GM12874 (cell line): ENCODE measurements at regions not wholly inside any gene's neighbourhood (a gene's known extent, or its start where the extent isn't known, plus 50 kb on each side); places are given as distances from the start of the nearest gene placed in this dataset.

Experiments
- CTCF ChIP-seq: IDR thresholded peaks from 2 replicates; pipeline ENCODE4 v1.5.1; 2011; ENCODE audit warnings: low read depth, mild to moderate bottlenecking, control low read depth, low read length, moderate library complexity; ENCODE audit not compliant: insufficient read depth

DNA sequence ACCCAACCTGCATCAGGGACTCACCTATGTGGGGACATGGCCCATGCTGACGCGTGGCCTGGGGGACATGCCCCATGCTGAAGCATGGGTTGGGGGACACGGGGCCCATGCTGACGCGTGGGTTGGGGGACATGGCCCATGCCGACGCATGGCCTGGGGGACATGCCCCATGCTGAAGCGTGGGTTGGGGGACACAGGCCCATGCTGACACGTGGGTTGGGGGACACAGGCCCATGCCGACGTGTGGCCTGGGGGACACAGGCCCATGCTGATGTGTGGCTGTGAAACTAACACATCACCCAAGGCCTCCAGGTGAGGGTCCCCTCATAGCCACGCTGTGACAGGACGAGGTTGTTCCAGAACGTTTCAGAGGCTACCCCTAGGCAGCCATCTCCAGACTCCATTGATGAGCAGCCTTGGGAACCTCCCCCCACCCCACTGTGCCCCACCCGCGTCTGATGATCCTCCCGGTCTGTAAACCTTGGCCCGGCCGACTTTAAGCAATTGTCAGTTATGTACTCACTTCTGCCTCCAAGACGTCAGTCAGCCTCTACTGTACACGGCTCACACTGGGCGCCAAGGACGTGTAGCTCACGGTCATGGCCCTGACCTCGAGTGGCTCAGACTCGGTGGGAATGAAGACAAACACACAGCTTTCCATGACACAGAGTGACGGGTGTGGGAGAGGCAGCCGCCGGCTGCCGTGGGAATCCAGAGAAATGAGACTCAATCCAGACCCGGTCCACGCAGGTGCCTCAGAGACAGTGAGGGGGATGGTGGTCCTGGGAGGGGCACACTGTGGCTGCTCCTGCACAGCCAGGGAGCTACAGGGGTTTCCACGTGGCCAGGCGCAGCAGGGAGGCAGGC, 50.2 kb upstream of the SLC66A3 start:
- no peak for TF ChIP-seq CTCF
